ENCODE measurements at regions not wholly inside any gene's neighbourhood (a gene's known extent, or its start where the extent isn't known, plus 50 kb on each side); places are given as distances from the start of the nearest gene placed in this dataset.

GRCh38 chr1:58988752-58989151 is 204.9 kb upstream of the JUN start:
- BruUV-seq (replicated peaks) = no TSS peak
- no peaks in the 10 kb centered on the region for H3K9me3 Mint-ChIP-seq (ENCODE audit: low read depth, unreplicated experiment)
- no peaks in the 10 kb centered on the region for H3K4me1 Mint-ChIP-seq (ENCODE audit: low read depth, unreplicated experiment)
- H3K27ac Mint-ChIP-seq (ENCODE audit: unreplicated experiment) = no peak overlapping the region
- no peaks in the 10 kb centered on the region for H3K36me3 Mint-ChIP-seq (ENCODE audit: insufficient read depth, unreplicated experiment)
- H3K4me3 Mint-ChIP-seq (ENCODE audit: low read depth, unreplicated experiment) = no peak overlapping the region
- intact Hi-C loops (cut with micrococcal nuclease; ENCODE audit: unreplicated experiment) = no loop called here
- TF ChIP-seq, protein P1, sequence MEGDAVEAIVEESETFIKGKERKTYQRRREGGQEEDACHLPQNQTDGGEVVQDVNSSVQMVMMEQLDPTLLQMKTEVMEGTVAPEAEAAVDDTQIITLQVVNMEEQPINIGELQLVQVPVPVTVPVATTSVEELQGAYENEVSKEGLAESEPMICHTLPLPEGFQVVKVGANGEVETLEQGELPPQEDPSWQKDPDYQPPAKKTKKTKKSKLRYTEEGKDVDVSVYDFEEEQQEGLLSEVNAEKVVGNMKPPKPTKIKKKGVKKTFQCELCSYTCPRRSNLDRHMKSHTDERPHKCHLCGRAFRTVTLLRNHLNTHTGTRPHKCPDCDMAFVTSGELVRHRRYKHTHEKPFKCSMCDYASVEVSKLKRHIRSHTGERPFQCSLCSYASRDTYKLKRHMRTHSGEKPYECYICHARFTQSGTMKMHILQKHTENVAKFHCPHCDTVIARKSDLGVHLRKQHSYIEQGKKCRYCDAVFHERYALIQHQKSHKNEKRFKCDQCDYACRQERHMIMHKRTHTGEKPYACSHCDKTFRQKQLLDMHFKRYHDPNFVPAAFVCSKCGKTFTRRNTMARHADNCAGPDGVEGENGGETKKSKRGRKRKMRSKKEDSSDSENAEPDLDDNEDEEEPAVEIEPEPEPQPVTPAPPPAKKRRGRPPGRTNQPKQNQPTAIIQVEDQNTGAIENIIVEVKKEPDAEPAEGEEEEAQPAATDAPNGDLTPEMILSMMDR (IDR thresholded peaks at IDR 0.05; ENCODE audit: unreplicated experiment) = no peak
- DNase-seq = no peak
- CTCF ChIA-PET = no interaction called here
- no peaks in the 10 kb centered on the region for H3K27me3 Mint-ChIP-seq (ENCODE audit: unreplicated experiment)

DNA sequence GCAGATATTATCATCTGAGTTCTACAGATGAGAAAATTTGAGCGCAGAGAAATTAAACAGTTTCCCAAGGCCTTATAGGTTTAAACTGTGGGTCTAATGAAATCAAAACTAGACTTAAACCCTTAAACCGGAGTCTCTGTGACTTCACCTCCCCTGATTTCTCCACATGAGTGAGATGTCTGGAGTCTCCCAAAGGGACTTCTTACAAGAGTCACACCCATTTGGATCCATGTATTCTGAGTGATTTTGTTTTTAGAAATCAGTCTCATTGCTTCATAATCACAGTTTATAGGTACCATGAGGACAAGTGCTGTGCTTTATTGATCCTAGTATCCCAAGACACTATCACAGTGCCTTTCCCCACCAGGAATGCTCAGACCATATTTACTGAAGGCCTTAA is 206.0 kb upstream of the JUN start:
- DNase-seq = no peak
- Mint-ChIP-seq H3K4me3 (ENCODE audit: low read depth, unreplicated experiment) (no peak overlapping the region), H3K36me3 (ENCODE audit: insufficient read depth, unreplicated experiment) (no peaks in the 10 kb centered on the region), H3K9me3 (ENCODE audit: low read depth, unreplicated experiment) (no peaks in the 10 kb centered on the region), H3K27ac (ENCODE audit: unreplicated experiment) (no peak overlapping the region), H3K4me1 (ENCODE audit: low read depth, unreplicated experiment) (no peaks in the 10 kb centered on the region), H3K27me3 (ENCODE audit: unreplicated experiment) (no peaks in the 10 kb centered on the region)
- intact Hi-C loops (cut with micrococcal nuclease; ENCODE audit: unreplicated experiment) = no loop called here
- TF ChIP-seq, protein P1 (IDR thresholded peaks at IDR 0.05; ENCODE audit: unreplicated experiment) = no peak
- BruUV-seq (replicated peaks) = no TSS peak
- CTCF ChIA-PET = no interaction called here

DNA sequence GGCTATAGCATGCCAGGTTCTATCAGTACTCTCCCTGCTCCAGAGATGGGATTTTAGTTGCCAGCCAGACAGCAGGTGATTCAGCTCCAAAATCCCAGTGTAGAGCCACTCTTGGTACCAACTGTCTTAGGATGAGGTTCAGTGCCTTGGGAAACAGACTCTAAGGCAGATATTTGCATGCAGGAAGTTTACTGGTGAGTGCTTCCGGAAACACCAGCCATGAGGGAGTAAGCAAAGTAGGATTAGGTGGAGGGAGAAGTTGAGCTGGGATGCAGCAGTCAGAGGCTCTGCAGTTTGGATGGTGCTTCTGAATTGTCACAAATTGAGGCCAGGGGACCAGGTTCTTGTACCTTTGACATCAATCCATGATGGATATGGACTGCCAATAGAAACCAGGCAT is 207.5 kb upstream of the JUN start:
- no peaks in the 10 kb centered on the region for H3K27me3 Mint-ChIP-seq (ENCODE audit: unreplicated experiment)
- H3K4me1 Mint-ChIP-seq (ENCODE audit: low read depth, unreplicated experiment) = no peaks in the 10 kb centered on the region
- H3K27ac Mint-ChIP-seq (ENCODE audit: unreplicated experiment) = no peak overlapping the region
- BruUV-seq (replicated peaks) = no TSS peak
- no peaks in the 10 kb centered on the region for H3K9me3 Mint-ChIP-seq (ENCODE audit: low read depth, unreplicated experiment)
- H3K4me3 Mint-ChIP-seq (ENCODE audit: low read depth, unreplicated experiment) = no peak overlapping the region
- CTCF ChIA-PET = no interaction called here
- no peak for DNase-seq
- intact Hi-C loops (cut with micrococcal nuclease; ENCODE audit: unreplicated experiment) = no loop called here
- no peaks in the 10 kb centered on the region for H3K36me3 Mint-ChIP-seq (ENCODE audit: insufficient read depth, unreplicated experiment)
- TF ChIP-seq, protein P1 (IDR thresholded peaks at IDR 0.05; ENCODE audit: unreplicated experiment) = no peak

DNA sequence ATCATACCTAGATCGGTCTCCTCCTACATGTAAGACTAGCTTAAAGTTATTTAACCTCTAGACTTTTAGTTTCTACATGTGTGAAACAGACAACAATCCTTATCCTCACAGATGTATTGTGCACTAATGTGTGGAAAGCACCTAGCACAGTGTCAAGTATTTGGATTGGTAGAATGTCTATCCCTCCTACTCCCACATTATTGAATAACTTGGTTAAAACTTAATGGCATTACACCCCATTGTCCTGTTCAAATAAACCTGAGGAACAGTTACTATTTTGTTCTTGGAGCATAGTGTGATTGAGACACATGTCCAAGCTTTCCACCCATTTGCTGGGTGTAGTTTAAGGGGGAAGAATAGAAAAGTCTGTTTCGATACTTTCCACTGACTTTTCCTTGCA is 208.8 kb upstream of the JUN start:
- no TSS peak for BruUV-seq (replicated peaks)
- no peaks in the 10 kb centered on the region for H3K4me1 Mint-ChIP-seq (ENCODE audit: low read depth, unreplicated experiment)
- no peaks in the 10 kb centered on the region for H3K27me3 Mint-ChIP-seq (ENCODE audit: unreplicated experiment)
- no peak overlapping the region for H3K4me3 Mint-ChIP-seq (ENCODE audit: low read depth, unreplicated experiment)
- no peaks in the 10 kb centered on the region for H3K36me3 Mint-ChIP-seq (ENCODE audit: insufficient read depth, unreplicated experiment)
- DNase-seq = no peak
- intact Hi-C loops (cut with micrococcal nuclease; ENCODE audit: unreplicated experiment) = no loop called here
- CTCF ChIA-PET = interaction anchor here (0.8 kb wide), 1 partner anchor 209 kb away, joined by 3 read pairs; the partner anchor contains the start of gene JUN
- no peak overlapping the region for H3K27ac Mint-ChIP-seq (ENCODE audit: unreplicated experiment)
- H3K9me3 Mint-ChIP-seq (ENCODE audit: low read depth, unreplicated experiment) = no peaks in the 10 kb centered on the region
- TF ChIP-seq, protein P1 (IDR thresholded peaks at IDR 0.05; ENCODE audit: unreplicated experiment) = no peak

DNA sequence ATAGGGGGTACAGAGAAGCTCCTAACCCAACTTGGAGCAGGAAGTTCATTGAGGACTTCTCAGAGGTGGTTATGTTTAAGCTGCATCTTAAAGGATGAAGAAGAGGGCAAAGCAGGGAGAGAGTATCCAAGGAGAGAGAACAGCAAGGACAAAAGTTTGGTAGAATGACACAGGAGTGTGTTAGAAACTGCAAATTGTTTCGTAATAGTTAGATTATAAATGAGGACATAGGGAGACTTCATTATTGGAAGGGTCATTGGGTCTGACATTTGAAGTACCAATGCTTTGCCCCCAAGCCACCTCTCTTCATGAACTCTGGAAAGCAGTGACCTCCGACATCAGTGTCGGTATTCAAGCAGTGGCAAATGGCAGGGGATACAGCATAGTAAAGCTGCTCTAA is 209.6 kb upstream of the JUN start:
- BruUV-seq (replicated peaks) = no TSS peak
- H3K27me3 Mint-ChIP-seq (ENCODE audit: unreplicated experiment) = no peaks in the 10 kb centered on the region
- CTCF ChIA-PET = no interaction called here
- no peaks in the 10 kb centered on the region for H3K9me3 Mint-ChIP-seq (ENCODE audit: low read depth, unreplicated experiment)
- H3K4me3 Mint-ChIP-seq (ENCODE audit: low read depth, unreplicated experiment) = no peak overlapping the region
- H3K36me3 Mint-ChIP-seq (ENCODE audit: insufficient read depth, unreplicated experiment) = no peaks in the 10 kb centered on the region
- H3K4me1 Mint-ChIP-seq (ENCODE audit: low read depth, unreplicated experiment) = no peaks in the 10 kb centered on the region
- intact Hi-C loops (cut with micrococcal nuclease; ENCODE audit: unreplicated experiment) = no loop called here
- TF ChIP-seq, protein P1 (IDR thresholded peaks at IDR 0.05; ENCODE audit: unreplicated experiment) = no peak
- H3K27ac Mint-ChIP-seq (ENCODE audit: unreplicated experiment) = no peak overlapping the region
- DNase-seq = no peak

All from Calu3 (cell line).